A172 (cell line): ENCODE measurements at regions not wholly inside any gene's neighbourhood (a gene's known extent, or its start where the extent isn't known, plus 50 kb on each side); places are given as distances from the start of the nearest gene placed in this dataset.
A peak's percentile ranks its signal among the peaks of the same experiment; 100 is the strongest.

Experiments
- DNase-seq: peaks from one replicate; pipeline ENCODE4 v3.0.0-alpha.2; 2015; ENCODE audit warnings: low spot score

- DNase-seq: no peak
These were observed 79.1 kb upstream of the DYNC1I2 start for GRCh38 chr2:171608168-171608567.

GRCh38 chr2:171610824-171611223 is 76.4 kb upstream of the DYNC1I2 start:
- DNase-seq: no peak

- DNase-seq: no peak
These were observed 72.2 kb upstream of the DYNC1I2 start for GRCh38 chr2:171615069-171615468.

- no peak for DNase-seq
These were observed 69.3 kb upstream of the DYNC1I2 start for GRCh38 chr2:171617981-171618380.

GRCh38 chr2:171625006-171625405 is 62.3 kb upstream of the DYNC1I2 start:
- no peak for DNase-seq

GRCh38 chr2:171626949-171627348 is 60.3 kb upstream of the DYNC1I2 start:
- no peak for DNase-seq

GRCh38 chr2:171627412-171627811 is 59.9 kb upstream of the DYNC1I2 start:
- no peak for DNase-seq

GRCh38 chr2:171629113-171629512 is 58.2 kb upstream of the DYNC1I2 start:
- no peak for DNase-seq

GRCh38 chr2:171630089-171630770 is 57.0 kb upstream of the DYNC1I2 start:
- DNase-seq: no peak

GRCh38 chr2:171630812-171631626 is 56.2 kb upstream of the DYNC1I2 start:
- DNase-seq: peak; percentile 24
